RWPE2 (cell line): ENCODE measurements at regions not wholly inside any gene's neighbourhood (a gene's known extent, or its start where the extent isn't known, plus 50 kb on each side); places are given as distances from the start of the nearest gene placed in this dataset.

ENCODE experiments used
- ATAC-seq: fragments of 200-7000 bp; cut with Tn5 transposase; 3 replicates; pipeline ENCODE4 v1.9.1; 2021; ENCODE audit warnings: low read depth
- DNase-seq: peaks from one replicate; pipeline ENCODE4 v3.0.0-alpha.2; 2020; ENCODE audit warnings: low spot score
- H3K27ac ChIP-seq: fragments of 450-650 bp; 2 replicates; pipeline ENCODE4 v1.5.1; 2017; ENCODE audit warnings: mild to moderate bottlenecking; ENCODE audit not compliant: poor library complexity, severe bottlenecking
- H3K27me3 ChIP-seq: fragments of 250-450 bp; sonication (Bioruptor Pico); 2 replicates; pipeline ENCODE4 v1.5.1; 2021; ENCODE audit warnings: mild to moderate bottlenecking, moderate library complexity; ENCODE audit not compliant: insufficient read depth, poor library complexity, severe bottlenecking
- H3K36me3 ChIP-seq: fragments of 250-450 bp; sonication (Bioruptor Pico); 2 replicates; pipeline ENCODE4 v1.5.1; 2020; ENCODE audit warnings: low read depth, mild to moderate bottlenecking, moderate library complexity
- H3K4me1 ChIP-seq: fragments of 250-450 bp; sonication (Bioruptor Pico); 2 replicates; pipeline ENCODE4 v1.5.1; 2021; ENCODE audit warnings: mild to moderate bottlenecking, moderate library complexity; ENCODE audit not compliant: insufficient read depth, poor library complexity, severe bottlenecking
- H3K4me3 ChIP-seq: fragments of 250-450 bp; sonication (Bioruptor Pico); 2 replicates; pipeline ENCODE4 v1.5.1; 2021; ENCODE audit warnings: mild to moderate bottlenecking, moderate library complexity; ENCODE audit not compliant: severe bottlenecking
- H3K9me3 ChIP-seq: fragments of 250-450 bp; sonication (Bioruptor Pico); 2 replicates; pipeline ENCODE4 v1.5.1; 2021; ENCODE audit warnings: mild to moderate bottlenecking, moderate library complexity; ENCODE audit not compliant: severe bottlenecking
- CTCF ChIP-seq: fragments of 450-650 bp; IDR thresholded peaks from one replicate; pipeline ENCODE4 v1.5.1; 2017; ENCODE audit warnings: mild to moderate bottlenecking, moderate library complexity; ENCODE audit not compliant: poor library complexity, severe bottlenecking

GRCh38 chr12:105936496-105936895 is 202.3 kb downstream of the NUAK1 start:
- H3K9me3 ChIP-seq: no peaks in the 10 kb centered on the region
- H3K27me3 ChIP-seq: no peaks in the 10 kb centered on the region
- H3K4me1 ChIP-seq: peaks cover 43% of the 10 kb centered on the region
- no peak overlapping the region for H3K4me3 ChIP-seq
- H3K27ac ChIP-seq: no peak overlapping the region
- H3K36me3 ChIP-seq: no peaks in the 10 kb centered on the region; the same call in 1 of the 2 replicates
- no peak for DNase-seq
- no peak for ATAC-seq
- no peak for TF ChIP-seq CTCF

- TF ChIP-seq CTCF: no peak
- no peaks in the 10 kb centered on the region for H3K27me3 ChIP-seq
- DNase-seq (no peak), ATAC-seq (no peak)
- H3K4me3 ChIP-seq: no peak overlapping the region
- H3K27ac ChIP-seq: no peak overlapping the region
- H3K4me1 ChIP-seq: peaks cover 43% of the 10 kb centered on the region
- H3K9me3 ChIP-seq: no peaks in the 10 kb centered on the region
- H3K36me3 ChIP-seq: no peaks in the 10 kb centered on the region; the same call in 1 of the 2 replicates
Measured at GRCh38 chr12:105937009-105937408, 201.7 kb downstream of the NUAK1 start.

- no peak for TF ChIP-seq CTCF
- H3K27ac ChIP-seq: peak overlapping the region; percentile 52
- no peaks in the 10 kb centered on the region for H3K27me3 ChIP-seq
- H3K4me3 ChIP-seq: no peak overlapping the region
- peaks cover 31% of the 10 kb centered on the region for H3K4me1 ChIP-seq
- H3K36me3 ChIP-seq: no peaks in the 10 kb centered on the region; the same call in 1 of the 2 replicates
- no peaks in the 10 kb centered on the region for H3K9me3 ChIP-seq
- no peak for DNase-seq
- peak; percentile 60 for ATAC-seq
Measured at GRCh38 chr12:105939181-105939721, 199.5 kb downstream of the NUAK1 start.

GRCh38 chr12:105942281-105942680 is 196.5 kb downstream of the NUAK1 start:
- DNase-seq (no peak), ATAC-seq (no peak)
- no peaks in the 10 kb centered on the region for H3K9me3 ChIP-seq
- H3K36me3 ChIP-seq: no peaks in the 10 kb centered on the region; the same call in 1 of the 2 replicates
- no peak for TF ChIP-seq CTCF
- H3K27me3 ChIP-seq: no peaks in the 10 kb centered on the region
- peaks cover 17% of the 10 kb centered on the region for H3K4me1 ChIP-seq
- H3K4me3 ChIP-seq: no peak overlapping the region
- no peak overlapping the region for H3K27ac ChIP-seq

GRCh38 chr12:105943525-105943924 is 195.2 kb downstream of the NUAK1 start:
- no peak overlapping the region for H3K4me3 ChIP-seq
- ATAC-seq (no peak), DNase-seq (no peak)
- no peaks in the 10 kb centered on the region; the same call in 1 of the 2 replicates for H3K36me3 ChIP-seq
- no peaks in the 10 kb centered on the region for H3K27me3 ChIP-seq
- TF ChIP-seq CTCF: no peak
- H3K4me1 ChIP-seq: peaks cover 17% of the 10 kb centered on the region
- H3K27ac ChIP-seq: no peak overlapping the region
- H3K9me3 ChIP-seq: no peaks in the 10 kb centered on the region
